HUES48 (cell line): ENCODE measurements at regions not wholly inside any gene's neighbourhood (a gene's known extent, or its start where the extent isn't known, plus 50 kb on each side); places are given as distances from the start of the nearest gene placed in this dataset.
A peak's percentile ranks its signal among the peaks of the same experiment; 100 is the strongest.

Source experiments
- H3K27ac ChIP-seq: one replicate; pipeline ENCODE4 v1.7.0; 2013; ENCODE audit warnings: low read depth, low read length, inconsistent platforms
- H3K27me3 ChIP-seq: 2 replicates; pipeline ENCODE4 v1.6.1; 2013; ENCODE audit warnings: mild to moderate bottlenecking, low read length; ENCODE audit not compliant: control insufficient read depth, insufficient read depth
- H3K36me3 ChIP-seq: 2 replicates; pipeline ENCODE4 v1.6.1; 2013; ENCODE audit warnings: low read length; ENCODE audit not compliant: control insufficient read depth, insufficient read depth
- H3K4me1 ChIP-seq: 2 replicates; pipeline ENCODE4 v1.6.1; 2013; ENCODE audit warnings: mild to moderate bottlenecking, low read length; ENCODE audit not compliant: control insufficient read depth, insufficient read depth
- H3K4me3 ChIP-seq: 2 replicates; pipeline ENCODE4 v1.5.1; 2013; ENCODE audit warnings: mild to moderate bottlenecking, low read depth, low read length
- H3K9ac ChIP-seq: 2 replicates; pipeline ENCODE4 v1.6.1; 2013; ENCODE audit warnings: mild to moderate bottlenecking, low read depth, low read length, moderate library complexity
- H3K9me3 ChIP-seq: 2 replicates; pipeline ENCODE4 v1.6.1; 2013; ENCODE audit warnings: low read length; ENCODE audit not compliant: control insufficient read depth, insufficient read depth

DNA sequence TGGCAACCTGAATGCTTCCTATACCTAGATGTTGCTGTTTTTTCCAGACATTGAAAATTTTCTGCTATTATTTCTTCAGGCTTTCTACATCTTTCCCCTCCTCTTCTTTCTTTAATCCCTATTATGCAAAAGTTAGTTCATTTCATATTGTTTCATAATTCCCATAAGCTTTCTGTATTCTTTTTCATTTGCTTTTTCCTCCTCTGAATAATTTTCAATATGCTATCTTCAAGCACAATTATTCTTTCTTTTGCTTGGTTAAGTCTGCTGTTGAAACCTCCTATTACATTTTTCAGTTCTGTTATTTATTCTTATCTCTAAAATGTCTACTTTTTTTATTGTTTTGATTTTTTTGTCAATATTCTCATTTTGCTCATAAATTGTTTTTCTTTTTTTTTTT lies 947.1 kb upstream of the MIR17HG start:
- Histone ChIP-seq H3K27me3 (no peaks in the 10 kb centered on the region), H3K27ac (no peak overlapping the region), H3K36me3 (no peaks in the 10 kb centered on the region), H3K4me1 (peaks cover 20% of the 10 kb centered on the region), H3K9ac (no peak overlapping the region), H3K4me3 (no peak overlapping the region), H3K9me3 (no peaks in the 10 kb centered on the region; the same call in 1 of the 2 replicates)

DNA sequence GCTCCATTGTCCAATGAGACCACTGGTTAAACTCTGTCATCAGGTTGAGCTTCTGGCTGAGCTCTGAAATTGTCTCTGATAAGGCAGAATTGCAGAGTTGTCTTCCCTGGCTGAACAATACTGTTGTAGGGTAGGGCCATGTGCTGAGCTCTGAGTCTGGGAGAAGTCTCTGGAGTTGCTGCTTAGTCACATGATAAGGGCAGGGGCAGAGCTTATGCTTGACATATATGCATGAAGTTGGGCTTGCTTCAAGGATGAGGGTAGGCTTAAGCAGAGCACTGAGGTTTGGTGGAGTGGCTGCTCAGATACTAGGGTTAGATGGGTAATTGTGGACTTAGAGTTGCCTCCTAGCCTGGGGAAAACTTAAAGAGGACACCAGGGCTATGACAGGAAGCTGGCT lies 946.3 kb upstream of the MIR17HG start:
- H3K36me3 ChIP-seq = no peaks in the 10 kb centered on the region
- peaks cover 15% of the 10 kb centered on the region for H3K4me1 ChIP-seq
- H3K27me3 ChIP-seq = no peaks in the 10 kb centered on the region
- no peak overlapping the region for H3K27ac ChIP-seq
- H3K9me3 ChIP-seq = no peaks in the 10 kb centered on the region; the same call in 1 of the 2 replicates
- H3K9ac ChIP-seq = no peak overlapping the region
- no peak overlapping the region for H3K4me3 ChIP-seq

DNA sequence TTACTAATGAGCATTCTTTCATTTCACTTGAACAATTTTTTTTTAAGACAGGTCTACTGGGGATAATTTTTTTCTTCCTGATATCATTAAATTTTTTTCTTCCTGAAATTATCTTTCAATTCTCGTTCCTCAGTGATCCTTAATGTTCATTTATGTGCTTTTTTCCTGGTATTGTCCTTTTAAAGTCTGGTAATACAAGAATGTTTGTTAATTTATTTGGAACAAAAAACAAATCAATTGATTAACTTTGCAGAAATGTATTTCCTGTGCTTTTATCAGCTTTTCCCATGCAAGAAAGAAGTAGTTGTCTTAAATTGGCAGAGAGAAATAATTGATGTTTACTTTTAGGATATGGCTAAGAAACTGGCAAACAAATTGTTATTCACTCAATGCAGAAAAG lies 945.4 kb upstream of the MIR17HG start:
- Histone ChIP-seq H3K36me3 (no peaks in the 10 kb centered on the region), H3K9ac (no peak overlapping the region), H3K27me3 (no peaks in the 10 kb centered on the region), H3K4me1 (peaks cover 8% of the 10 kb centered on the region), H3K4me3 (no peak overlapping the region), H3K27ac (no peak overlapping the region), H3K9me3 (no peaks in the 10 kb centered on the region; the same call in 1 of the 2 replicates)

DNA sequence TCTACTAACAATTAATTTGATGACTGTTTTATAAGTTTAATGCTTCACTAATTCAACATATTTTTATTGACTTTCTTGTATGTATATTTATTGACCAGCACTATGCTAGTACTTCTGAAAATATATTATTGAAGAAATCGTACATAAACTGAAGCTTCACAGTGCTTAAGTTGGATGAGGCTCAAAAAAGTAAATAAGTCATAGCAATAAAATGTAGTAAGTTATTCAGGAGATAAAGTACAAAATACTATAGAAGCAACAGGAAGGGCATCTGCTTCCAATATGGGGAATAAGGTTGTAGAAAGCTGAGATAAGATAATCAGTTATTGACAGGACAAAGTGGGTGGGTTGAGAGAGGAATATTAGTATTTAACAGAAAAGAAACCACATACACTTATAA lies 944.9 kb upstream of the MIR17HG start:
- Histone ChIP-seq H3K27me3 (no peaks in the 10 kb centered on the region), H3K27ac (no peak overlapping the region), H3K36me3 (no peaks in the 10 kb centered on the region), H3K9me3 (no peaks in the 10 kb centered on the region; the same call in 1 of the 2 replicates), H3K9ac (no peak overlapping the region), H3K4me3 (no peak overlapping the region), H3K4me1 (peaks cover 3% of the 10 kb centered on the region; the same call in 1 of the 2 replicates)

DNA sequence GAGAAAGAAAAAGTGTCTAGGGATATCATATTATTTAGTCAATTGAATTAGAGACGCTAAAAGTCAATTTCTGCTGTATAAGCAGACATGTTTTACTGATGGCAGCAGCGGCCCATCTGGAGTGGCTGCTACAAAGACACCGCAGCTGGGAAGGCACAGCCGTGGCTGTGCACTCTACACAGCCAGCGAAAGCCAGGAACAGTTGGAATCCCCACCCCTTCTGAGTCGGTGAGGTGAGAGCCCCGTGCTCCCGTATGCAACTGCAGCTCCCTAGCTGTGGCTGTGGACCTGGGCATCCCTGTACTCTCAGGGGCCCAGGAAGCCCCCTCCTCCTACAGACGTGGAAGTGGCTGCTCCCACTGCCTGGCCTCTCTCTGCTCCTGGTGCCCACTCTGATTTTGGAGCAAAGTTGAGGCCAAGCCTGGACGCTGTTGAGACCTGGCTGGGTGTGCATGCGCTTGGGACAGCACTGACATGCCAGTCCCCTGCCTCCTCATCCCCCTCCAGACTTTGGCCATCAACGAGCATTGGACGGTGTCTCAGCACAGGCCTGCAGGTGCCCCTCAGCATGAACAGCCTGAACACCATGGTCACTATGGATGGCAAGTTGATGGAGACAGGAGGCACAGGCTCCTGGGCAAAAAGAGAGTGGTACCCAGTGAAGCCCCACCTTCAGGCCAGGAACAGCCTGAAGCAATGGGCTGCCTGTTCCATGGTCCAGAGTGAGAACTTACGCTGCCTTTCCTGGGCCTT lies 944.0 kb upstream of the MIR17HG start:
- Histone ChIP-seq H3K9me3 (no peaks in the 10 kb centered on the region; the same call in 1 of the 2 replicates), H3K27me3 (no peaks in the 10 kb centered on the region), H3K4me3 (no peak overlapping the region), H3K27ac (no peak overlapping the region), H3K36me3 (no peaks in the 10 kb centered on the region), H3K4me1 (no peaks in the 10 kb centered on the region), H3K9ac (no peak overlapping the region)

DNA sequence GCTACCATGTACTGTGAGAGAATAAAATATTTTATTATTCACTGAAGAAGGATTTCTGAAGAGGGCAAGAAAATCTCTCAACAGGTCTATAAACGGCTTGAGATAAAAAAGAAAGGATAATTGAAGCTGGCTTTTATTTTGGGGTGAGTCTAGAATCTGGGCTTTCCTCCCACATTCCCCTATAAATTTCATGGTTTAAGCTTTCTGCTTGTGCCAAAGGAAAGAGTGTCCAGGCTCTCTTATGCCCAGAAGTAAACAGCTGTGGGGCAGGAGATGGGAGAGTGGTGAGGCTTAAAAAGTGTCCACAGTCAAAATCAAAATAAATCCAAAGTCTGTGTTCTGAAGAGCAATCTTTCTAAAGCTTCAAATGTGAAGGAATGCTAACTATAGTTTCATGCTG lies 942.2 kb upstream of the MIR17HG start:
- Histone ChIP-seq H3K4me3 (no peak overlapping the region), H3K27ac (no peak overlapping the region), H3K9ac (no peak overlapping the region), H3K4me1 (no peaks in the 10 kb centered on the region), H3K27me3 (no peaks in the 10 kb centered on the region), H3K36me3 (no peaks in the 10 kb centered on the region), H3K9me3 (no peaks in the 10 kb centered on the region; the same call in 1 of the 2 replicates)

DNA sequence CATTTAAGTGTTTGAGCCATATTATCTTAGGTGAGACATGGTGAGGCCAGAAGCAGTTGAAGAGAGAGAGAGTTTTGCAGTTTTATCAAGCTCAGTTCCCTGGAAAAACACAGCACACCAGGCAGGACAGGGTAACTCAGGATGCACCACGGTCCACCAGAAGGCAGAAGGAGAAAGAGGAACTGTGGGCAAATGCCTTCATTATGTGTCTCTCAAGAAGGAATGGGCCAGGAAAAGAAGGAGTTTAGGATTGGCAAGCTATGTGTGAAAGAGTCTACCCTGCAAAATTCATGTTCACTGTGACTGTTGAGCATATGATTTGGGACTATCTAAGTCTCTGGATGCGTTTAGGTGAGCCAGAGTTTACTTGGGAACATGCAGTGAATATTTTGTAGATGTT lies 934.5 kb upstream of the MIR17HG start:
- H3K27ac ChIP-seq = no peak overlapping the region
- H3K27me3 ChIP-seq = no peaks in the 10 kb centered on the region
- H3K4me1 ChIP-seq = peaks cover 17% of the 10 kb centered on the region
- H3K36me3 ChIP-seq = no peaks in the 10 kb centered on the region
- H3K4me3 ChIP-seq = no peak overlapping the region
- no peak overlapping the region for H3K9ac ChIP-seq
- H3K9me3 ChIP-seq = no peaks in the 10 kb centered on the region

DNA sequence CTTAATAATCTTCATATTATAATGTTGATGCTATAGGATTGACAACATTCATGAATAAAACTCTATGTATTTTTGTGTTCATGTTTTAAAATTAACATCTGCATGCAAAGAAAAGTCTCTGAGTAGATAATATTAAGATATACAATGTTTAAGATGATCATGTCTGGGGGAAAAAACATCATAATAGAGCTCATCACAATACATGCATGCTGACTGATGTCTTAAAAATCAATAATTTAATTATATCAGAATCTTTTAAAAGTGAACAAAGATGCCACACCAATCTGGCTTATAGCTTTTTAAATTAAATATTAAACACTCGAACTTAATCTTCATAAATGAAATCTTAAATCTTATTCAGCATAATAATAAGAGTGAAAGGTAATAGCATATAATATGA lies 933.9 kb upstream of the MIR17HG start:
- Histone ChIP-seq H3K36me3 (no peaks in the 10 kb centered on the region), H3K4me3 (no peak overlapping the region), H3K27ac (no peak overlapping the region), H3K27me3 (no peaks in the 10 kb centered on the region), H3K4me1 (peaks cover 17% of the 10 kb centered on the region), H3K9ac (no peak overlapping the region), H3K9me3 (no peaks in the 10 kb centered on the region)

DNA sequence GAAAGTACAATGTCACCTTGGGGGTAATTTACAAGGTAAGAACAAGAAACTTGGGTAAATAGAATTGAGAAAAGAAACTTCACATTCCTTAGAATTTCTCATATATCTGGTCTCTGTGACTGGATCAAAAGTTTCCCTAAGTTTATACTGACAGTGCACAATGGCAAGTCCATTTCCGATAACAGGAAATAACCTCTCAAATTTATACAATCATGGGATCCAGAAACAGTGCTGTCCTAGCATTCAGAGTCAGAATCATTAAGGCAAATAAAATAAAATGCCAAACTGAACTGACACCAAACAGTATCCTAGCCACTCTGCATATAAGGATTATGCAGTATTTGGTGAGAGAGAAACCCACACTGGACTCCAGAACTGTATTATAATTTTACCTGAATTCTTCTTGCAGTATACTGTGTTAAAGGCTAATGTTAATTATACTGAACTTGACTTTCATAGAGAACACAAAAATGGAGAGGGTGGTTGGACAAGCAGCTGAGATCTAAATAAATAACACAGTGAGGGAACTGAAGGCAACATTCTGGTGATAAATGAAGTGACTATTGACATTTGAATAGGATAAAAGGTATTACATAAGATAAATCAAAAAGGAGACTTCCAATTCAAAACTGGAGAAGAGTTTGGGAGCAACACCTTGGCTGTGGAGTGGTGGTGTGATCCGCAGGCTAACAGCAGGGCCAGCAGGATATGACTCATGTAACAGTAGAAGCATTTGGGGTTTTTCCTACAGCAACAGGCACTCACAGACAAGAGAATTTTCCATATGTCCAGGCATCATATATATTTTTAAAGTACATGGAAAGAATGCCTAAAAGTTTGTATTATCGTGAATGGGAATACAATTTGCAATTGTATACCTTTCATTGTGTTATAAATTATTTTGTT lies 932.5 kb upstream of the MIR17HG start:
- Histone ChIP-seq H3K4me3 (no peak overlapping the region), H3K4me1 (peaks cover 17% of the 10 kb centered on the region), H3K27me3 (no peaks in the 10 kb centered on the region), H3K36me3 (no peaks in the 10 kb centered on the region), H3K9me3 (no peaks in the 10 kb centered on the region), H3K9ac (no peak overlapping the region), H3K27ac (peak overlapping the region; percentile 57)

DNA sequence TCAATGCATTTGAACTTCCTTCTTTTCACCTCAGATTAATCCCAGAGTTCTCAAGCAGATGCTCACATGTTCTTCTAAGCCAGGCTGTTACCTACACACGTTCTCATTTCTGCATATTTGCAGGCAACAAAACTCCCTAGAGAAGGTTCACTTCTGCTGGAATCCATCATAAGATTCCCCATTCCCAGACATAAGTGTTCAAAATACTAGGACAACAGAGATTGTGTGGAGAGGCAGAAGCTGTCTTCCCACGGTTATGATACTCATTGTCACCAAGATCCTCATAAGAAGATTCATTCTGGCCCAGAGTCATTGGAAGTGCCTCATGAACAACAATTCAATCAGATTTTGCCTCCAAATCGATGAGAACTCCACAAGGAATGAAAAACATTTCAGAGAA lies 931.6 kb upstream of the MIR17HG start:
- H3K9me3 ChIP-seq = no peaks in the 10 kb centered on the region
- H3K4me3 ChIP-seq = no peak overlapping the region
- H3K36me3 ChIP-seq = no peaks in the 10 kb centered on the region
- peak overlapping the region; percentile 32 for H3K27ac ChIP-seq
- H3K9ac ChIP-seq = no peak overlapping the region
- no peaks in the 10 kb centered on the region for H3K27me3 ChIP-seq
- H3K4me1 ChIP-seq = peaks cover 17% of the 10 kb centered on the region

DNA sequence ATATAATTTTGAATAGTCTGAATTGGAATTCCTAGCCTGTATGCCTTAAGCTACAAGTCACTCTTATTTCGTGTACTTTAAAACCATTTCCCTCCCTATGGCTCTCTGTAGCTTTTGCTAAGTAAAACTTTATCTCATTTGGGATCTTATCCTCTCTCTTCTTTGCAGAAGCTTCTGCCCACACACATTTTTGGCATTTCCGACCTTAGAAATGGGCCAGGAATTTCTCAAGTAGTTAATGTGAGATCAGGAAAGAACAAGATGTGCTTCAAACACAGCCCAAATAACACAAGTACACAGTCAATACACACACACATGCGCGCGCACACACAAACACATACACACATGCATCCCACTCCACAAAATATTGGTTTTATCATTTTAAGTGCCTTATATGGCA lies 931.0 kb upstream of the MIR17HG start:
- Histone ChIP-seq H3K9me3 (no peaks in the 10 kb centered on the region), H3K27me3 (no peaks in the 10 kb centered on the region), H3K9ac (no peak overlapping the region), H3K4me3 (no peak overlapping the region), H3K27ac (peak overlapping the region; percentile 12), H3K36me3 (no peaks in the 10 kb centered on the region), H3K4me1 (peaks cover 17% of the 10 kb centered on the region)
